ENCODE measurements at regions not wholly inside any gene's neighbourhood (a gene's known extent, or its start where the extent isn't known, plus 50 kb on each side); places are given as distances from the start of the nearest gene placed in this dataset.

- ChIA-PET POLR2A (no interaction called here), CTCF (no interaction called here)
- TF ChIP-seq CTCF (IDR thresholded peaks at IDR 0.05; ENCODE audit: low read depth, low read length), result no peak
- Histone ChIP-seq H3K27ac (ENCODE audit: low read depth, low read length) (no peak overlapping the region), H3K4me3 (ENCODE audit: low read depth, low read length) (no peak overlapping the region), H3K27me3 (ENCODE audit: control insufficient read depth, insufficient read depth, low read length) (no peaks in the 10 kb centered on the region), H3K9me3 (ENCODE audit: control insufficient read depth, insufficient read depth, low read length) (peaks cover 26% of the 10 kb centered on the region)
- DNase-seq (ENCODE audit: low read depth, low spot score), result no peak
These were observed 1012.1 kb downstream of the BCL11B start for GRCh38 chr14:98259881-98260280.

- H3K9me3 ChIP-seq (ENCODE audit: control insufficient read depth, insufficient read depth, low read length), result peaks cover 23% of the 10 kb centered on the region
- no peak for TF ChIP-seq CTCF (IDR thresholded peaks at IDR 0.05; ENCODE audit: low read depth, low read length)
- ChIA-PET POLR2A (no interaction called here), CTCF (no interaction called here)
- no peaks in the 10 kb centered on the region for H3K27me3 ChIP-seq (ENCODE audit: control insufficient read depth, insufficient read depth, low read length)
- DNase-seq (ENCODE audit: low read depth, low spot score), result no peak
- H3K4me3 ChIP-seq (ENCODE audit: low read depth, low read length), result no peak overlapping the region
- H3K27ac ChIP-seq (ENCODE audit: low read depth, low read length), result no peak overlapping the region
These were observed 1009.4 kb downstream of the BCL11B start for GRCh38 chr14:98262566-98262965.

- no peak overlapping the region for H3K4me3 ChIP-seq (ENCODE audit: low read depth, low read length)
- H3K9me3 ChIP-seq (ENCODE audit: control insufficient read depth, insufficient read depth, low read length), result peaks cover 19% of the 10 kb centered on the region
- TF ChIP-seq CTCF (IDR thresholded peaks at IDR 0.05; ENCODE audit: low read depth, low read length), result no peak
- H3K27ac ChIP-seq (ENCODE audit: low read depth, low read length), result no peak overlapping the region
- DNase-seq (ENCODE audit: low read depth, low spot score), result no peak
- POLR2A ChIA-PET, result no interaction called here
- H3K27me3 ChIP-seq (ENCODE audit: control insufficient read depth, insufficient read depth, low read length), result no peaks in the 10 kb centered on the region
- CTCF ChIA-PET, result interaction anchor here (0.6 kb wide), 1 partner anchor 949 kb away, joined by 5 read pairs; no protein-coding TSS in a partner anchor
These were observed 1002.5 kb downstream of the BCL11B start for GRCh38 chr14:98269533-98269932.

- TF ChIP-seq CTCF (IDR thresholded peaks at IDR 0.05; ENCODE audit: low read depth, low read length), result no peak
- Histone ChIP-seq H3K27ac (ENCODE audit: low read depth, low read length) (no peak overlapping the region), H3K9me3 (ENCODE audit: control insufficient read depth, insufficient read depth, low read length) (peaks cover 23% of the 10 kb centered on the region), H3K27me3 (ENCODE audit: control insufficient read depth, insufficient read depth, low read length) (no peaks in the 10 kb centered on the region), H3K4me3 (ENCODE audit: low read depth, low read length) (no peak overlapping the region)
- POLR2A ChIA-PET, result no interaction called here
- CTCF ChIA-PET, result no interaction called here
- DNase-seq (ENCODE audit: low read depth, low spot score), result no peak
These were observed 1001.8 kb downstream of the BCL11B start for GRCh38 chr14:98270201-98270600.

GRCh38 chr14:98274596-98274995 lies 997.4 kb downstream of the BCL11B start:
- H3K27me3 ChIP-seq (ENCODE audit: control insufficient read depth, insufficient read depth, low read length), result no peaks in the 10 kb centered on the region
- CTCF ChIA-PET, result no interaction called here
- H3K27ac ChIP-seq (ENCODE audit: low read depth, low read length), result no peak overlapping the region
- DNase-seq (ENCODE audit: low read depth, low spot score), result no peak
- POLR2A ChIA-PET, result no interaction called here
- no peak for TF ChIP-seq CTCF (IDR thresholded peaks at IDR 0.05; ENCODE audit: low read depth, low read length)
- no peak overlapping the region for H3K4me3 ChIP-seq (ENCODE audit: low read depth, low read length)
- peaks cover 36% of the 10 kb centered on the region for H3K9me3 ChIP-seq (ENCODE audit: control insufficient read depth, insufficient read depth, low read length)

Measured in AG04450 (cell line).